AG10803 (cell line): ENCODE measurements at regions not wholly inside any gene's neighbourhood (a gene's known extent, or its start where the extent isn't known, plus 50 kb on each side); places are given as distances from the start of the nearest gene placed in this dataset.

Experiments
- DNase-seq: peaks from one replicate; pipeline ENCODE4 v3.0.0; 2010; ENCODE audit warnings: low read depth
- H3K4me3 ChIP-seq: 2 replicates; pipeline ENCODE4 v1.5.1; 2011; ENCODE audit warnings: mild to moderate bottlenecking, low read length, control low read depth
- TF ChIP-seq, protein P1 (sequence below): conservative IDR thresholded peaks from 2 replicates; pipeline ENCODE4 v1.5.1; 2011; ENCODE audit warnings: mild to moderate bottlenecking, low read length, control low read depth, inconsistent platforms

DNA sequence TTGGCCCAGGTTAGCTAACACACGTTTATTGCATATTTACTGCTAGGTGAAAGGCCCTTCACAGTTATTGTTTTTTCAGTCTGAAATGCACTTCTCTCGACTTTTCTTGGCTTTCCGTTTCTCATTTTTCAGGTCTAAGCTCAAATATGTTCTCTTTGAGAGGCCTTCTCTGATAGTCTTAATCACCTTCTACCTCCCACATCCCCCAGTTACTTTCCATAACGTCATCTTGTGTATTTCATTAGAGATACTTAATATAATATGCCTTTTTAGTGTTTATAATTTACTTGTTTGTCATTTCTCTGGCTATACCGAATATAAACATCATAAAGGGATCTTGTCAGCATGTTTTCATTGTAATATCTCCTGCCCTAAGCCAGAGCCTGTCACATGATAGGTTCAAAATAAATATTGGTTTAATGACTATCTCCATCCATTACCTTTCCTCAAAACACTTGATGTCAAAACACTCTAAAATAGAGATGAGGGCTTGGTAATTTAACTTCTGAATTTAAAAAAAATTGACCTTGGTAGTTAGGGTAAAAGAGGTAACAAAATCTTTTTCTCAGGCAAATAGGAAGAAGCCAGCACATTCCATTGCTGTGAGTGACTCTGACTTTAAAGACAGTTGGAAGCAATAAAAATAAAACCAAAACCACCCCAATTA is 168.6 kb upstream of the RFC3 start:
- DNase-seq = no peak
- no peak overlapping the region for H3K4me3 ChIP-seq
- TF ChIP-seq, protein P1, sequence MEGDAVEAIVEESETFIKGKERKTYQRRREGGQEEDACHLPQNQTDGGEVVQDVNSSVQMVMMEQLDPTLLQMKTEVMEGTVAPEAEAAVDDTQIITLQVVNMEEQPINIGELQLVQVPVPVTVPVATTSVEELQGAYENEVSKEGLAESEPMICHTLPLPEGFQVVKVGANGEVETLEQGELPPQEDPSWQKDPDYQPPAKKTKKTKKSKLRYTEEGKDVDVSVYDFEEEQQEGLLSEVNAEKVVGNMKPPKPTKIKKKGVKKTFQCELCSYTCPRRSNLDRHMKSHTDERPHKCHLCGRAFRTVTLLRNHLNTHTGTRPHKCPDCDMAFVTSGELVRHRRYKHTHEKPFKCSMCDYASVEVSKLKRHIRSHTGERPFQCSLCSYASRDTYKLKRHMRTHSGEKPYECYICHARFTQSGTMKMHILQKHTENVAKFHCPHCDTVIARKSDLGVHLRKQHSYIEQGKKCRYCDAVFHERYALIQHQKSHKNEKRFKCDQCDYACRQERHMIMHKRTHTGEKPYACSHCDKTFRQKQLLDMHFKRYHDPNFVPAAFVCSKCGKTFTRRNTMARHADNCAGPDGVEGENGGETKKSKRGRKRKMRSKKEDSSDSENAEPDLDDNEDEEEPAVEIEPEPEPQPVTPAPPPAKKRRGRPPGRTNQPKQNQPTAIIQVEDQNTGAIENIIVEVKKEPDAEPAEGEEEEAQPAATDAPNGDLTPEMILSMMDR = no peak

DNA sequence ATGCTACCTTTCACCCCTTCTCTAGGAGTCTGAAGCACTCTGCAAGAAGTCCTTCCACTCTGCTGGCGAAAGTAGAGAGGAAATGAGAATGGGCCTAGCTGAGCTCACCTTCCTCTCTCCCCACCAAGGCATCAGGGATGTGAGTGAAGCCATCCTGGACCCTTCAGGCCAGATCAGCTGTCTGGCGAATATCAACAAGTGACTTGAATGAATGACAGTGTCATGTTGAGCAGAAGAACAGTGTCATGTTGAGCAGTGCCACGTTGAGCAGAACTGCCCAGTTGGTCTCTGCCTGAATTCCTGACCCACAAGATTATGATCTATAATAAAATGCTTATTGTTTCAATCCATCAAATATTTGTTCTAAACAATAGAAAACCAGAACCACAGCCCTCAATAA is 166.2 kb upstream of the RFC3 start:
- TF ChIP-seq, protein P1 = no peak
- DNase-seq = no peak

DNA sequence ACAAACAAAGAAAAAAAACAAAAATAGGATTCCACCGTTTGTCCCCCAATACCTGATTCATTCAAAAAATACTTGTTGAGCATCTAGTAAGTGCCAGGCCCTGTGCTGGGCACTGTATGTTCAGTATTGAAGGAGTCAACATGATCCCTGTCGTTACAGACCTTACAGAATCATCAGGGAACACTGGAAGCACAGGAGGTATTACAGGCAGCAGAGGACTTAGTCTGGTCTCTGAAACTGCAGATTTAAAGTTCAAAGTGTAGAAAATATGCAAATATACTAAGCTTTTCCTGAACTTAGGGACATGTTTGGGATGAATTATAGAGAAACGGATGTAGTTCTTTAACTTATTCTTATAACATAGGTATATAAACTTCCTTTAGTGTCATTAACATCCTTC is 160.7 kb upstream of the RFC3 start:
- H3K4me3 ChIP-seq = no peak overlapping the region
- DNase-seq = no peak
- TF ChIP-seq, protein P1 = no peak

More for the DNA sequence above, 166.2 kb upstream of the RFC3 start:
- H3K4me3 ChIP-seq = no peak overlapping the region

DNA sequence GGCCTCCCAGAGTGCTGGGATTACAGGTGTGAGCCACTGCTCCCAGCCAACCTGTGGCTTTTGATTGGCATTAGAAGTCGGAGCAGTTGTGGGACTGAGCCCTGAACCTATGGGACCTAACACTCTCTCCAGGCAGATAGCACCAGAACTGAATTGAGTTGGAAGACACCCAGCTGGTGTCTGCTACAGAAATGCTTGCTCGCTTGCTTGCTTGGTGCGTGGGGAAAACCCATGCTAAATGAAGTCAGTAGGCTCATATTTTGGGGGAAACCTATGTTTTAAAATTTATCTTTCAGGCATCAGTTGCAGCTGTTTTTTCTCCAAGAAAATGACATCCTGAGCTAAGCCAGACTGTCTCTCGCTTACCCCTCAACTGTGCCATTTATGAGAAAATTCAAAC is 158.5 kb upstream of the RFC3 start:
- DNase-seq = no peak
- TF ChIP-seq, protein P1 = no peak
- H3K4me3 ChIP-seq = no peak overlapping the region

DNA sequence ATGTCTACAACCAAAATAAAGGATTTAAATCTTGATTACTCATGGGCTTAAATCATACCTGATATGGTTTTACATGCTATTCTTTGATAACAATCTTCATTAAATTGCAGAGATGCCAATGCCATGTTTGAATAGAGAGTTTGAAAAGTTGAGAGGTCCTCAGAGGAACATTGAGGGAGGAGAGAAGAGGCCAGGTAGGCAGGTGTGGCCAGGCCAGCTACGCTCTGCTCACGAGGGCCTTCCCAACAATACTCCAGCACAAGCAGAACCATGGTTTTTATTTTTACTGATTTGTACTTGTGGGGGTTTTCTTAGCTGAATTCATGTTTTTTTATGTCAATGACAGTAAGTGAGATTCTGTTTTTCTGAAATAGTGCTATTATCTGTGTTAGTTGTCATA is 158.1 kb upstream of the RFC3 start:
- no peak overlapping the region for H3K4me3 ChIP-seq
- TF ChIP-seq, protein P1 = no peak
- no peak for DNase-seq

DNA sequence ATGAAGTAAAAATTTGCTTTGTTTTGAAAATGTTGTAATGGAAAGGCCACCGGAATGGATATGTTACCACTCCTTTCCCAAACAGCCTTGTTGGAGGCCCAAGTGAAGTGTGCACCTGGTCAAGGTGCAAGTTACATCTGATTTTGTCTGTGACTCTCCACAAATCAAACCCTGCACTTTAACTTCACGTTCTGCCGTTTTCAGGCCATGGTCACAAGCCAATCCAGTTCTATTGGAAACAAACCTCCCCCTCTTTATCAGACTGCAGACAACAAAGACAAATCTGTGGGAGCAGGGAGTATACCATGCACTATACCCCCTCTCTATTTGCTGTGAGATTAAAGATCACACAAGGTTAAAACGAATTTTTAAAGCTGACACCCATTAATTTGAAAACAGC is 155.6 kb upstream of the RFC3 start:
- H3K4me3 ChIP-seq = no peak overlapping the region
- TF ChIP-seq, protein P1 = no peak
- DNase-seq = no peak

DNA sequence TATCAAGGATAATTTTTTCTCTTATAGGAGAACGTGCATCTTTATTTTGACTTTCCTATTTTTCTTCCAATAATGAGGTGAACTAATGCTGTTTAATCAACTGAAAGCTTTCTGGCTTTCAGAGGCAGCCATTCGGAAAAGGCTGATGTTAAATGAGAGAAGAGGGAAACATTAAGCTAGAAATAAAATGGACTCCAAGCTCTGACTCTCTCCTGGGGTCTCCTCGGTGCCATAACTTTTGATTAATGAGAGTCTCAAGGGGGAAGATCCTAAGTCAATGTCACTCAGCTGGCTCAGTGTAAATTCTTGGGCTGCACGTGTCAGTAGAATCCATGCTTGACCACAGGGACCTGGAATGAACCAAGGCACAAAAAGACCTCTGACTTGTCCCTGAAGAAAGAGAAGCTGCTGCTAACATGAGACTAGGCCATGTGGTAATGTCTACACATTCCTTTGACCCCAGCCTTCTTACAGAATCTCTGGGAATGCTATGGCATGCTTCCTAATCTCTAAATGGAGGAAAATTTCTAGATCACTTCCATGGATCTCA is 152.2 kb upstream of the RFC3 start:
- no peak overlapping the region for H3K4me3 ChIP-seq
- DNase-seq = peak; percentile 3
- TF ChIP-seq, protein P1 = no peak
